WTC11 (cell line): ENCODE measurements at regions not wholly inside any gene's neighbourhood (a gene's known extent, or its start where the extent isn't known, plus 50 kb on each side); places are given as distances from the start of the nearest gene placed in this dataset.

Source experiments
- ATAC-seq: fragments of 200-7000 bp; cut with Tn5 transposase; 2 replicates; pipeline ENCODE4 v1.10.0; 2021; ENCODE audit warnings: mild to moderate bottlenecking, moderate library complexity
- CTCF ChIA-PET: fragments of 300-600 bp; sonication (Branson Sonifier 250); formaldehyde crosslinking; loops from one replicate; lab custom pipeline; 2021; ENCODE audit warnings: antibody characterized with exemption; lab: Charles Lee
- POLR2A ChIA-PET: fragments of 350-600 bp; sonication (Branson Sonifier 250); formaldehyde crosslinking; loops from one replicate; lab custom pipeline; 2021; ENCODE audit warnings: antibody characterized with exemption; lab: Charles Lee
- DNase-seq: peaks from one replicate; pipeline ENCODE4 v3.0.0; 2021; ENCODE audit warnings: low spot score
- H3K27ac Mint-ChIP-seq: 2 replicates; pipeline ENCODE4 v1.8.0; 2021; ENCODE audit warnings: mixed read lengths
- H3K27me3 Mint-ChIP-seq: 2 replicates; pipeline ENCODE4 v1.8.0; 2021; ENCODE audit warnings: low read depth, mild to moderate bottlenecking, moderate library complexity, mixed read lengths
- H3K36me3 Mint-ChIP-seq: 2 replicates; pipeline ENCODE4 v1.8.0; 2021; ENCODE audit warnings: mixed read lengths
- H3K4me1 Mint-ChIP-seq: 2 replicates; pipeline ENCODE4 v1.8.0; 2022; ENCODE audit warnings: mixed read lengths
- H3K4me3 Mint-ChIP-seq: 2 replicates; pipeline ENCODE4 v1.8.0; 2021; ENCODE audit warnings: mild to moderate bottlenecking, moderate library complexity, mixed read lengths
- H3K9me3 Mint-ChIP-seq: 2 replicates; pipeline ENCODE4 v1.8.0; 2021; ENCODE audit warnings: mixed read lengths
- CREM ChIP-seq: sonication (generic); formaldehyde crosslinking; IDR thresholded peaks from 2 replicates; pipeline ENCODE4 v1.8.1; 2022; ENCODE audit warnings: mild to moderate bottlenecking, missing genetic modification reagents, moderate library complexity
- ESRRA ChIP-seq: sonication (generic); formaldehyde crosslinking; IDR thresholded peaks from 2 replicates; pipeline ENCODE4 v1.8.1; 2022; ENCODE audit warnings: mild to moderate bottlenecking, missing genetic modification reagents, borderline replicate concordance
- ETV6 ChIP-seq: sonication (generic); formaldehyde crosslinking; IDR thresholded peaks from 2 replicates; pipeline ENCODE4 v1.8.1; 2022; ENCODE audit warnings: mild to moderate bottlenecking, missing genetic modification reagents
- GABPB1 ChIP-seq: sonication (generic); formaldehyde crosslinking; IDR thresholded peaks from 2 replicates; pipeline ENCODE4 v1.8.1; 2023; ENCODE audit warnings: mild to moderate bottlenecking, missing genetic modification reagents
- NFATC4 ChIP-seq: fragments of 250-450 bp; sonication (Bioruptor Pico); IDR thresholded peaks from 2 replicates; pipeline ENCODE4 v1.9.0; 2021; ENCODE audit warnings: mild to moderate bottlenecking
- NFE2L1 ChIP-seq: sonication (generic); formaldehyde crosslinking; IDR thresholded peaks from 2 replicates; pipeline ENCODE4 v1.8.1; 2023; ENCODE audit warnings: missing genetic modification reagents
- NR2C2 ChIP-seq: sonication (generic); formaldehyde crosslinking; IDR thresholded peaks from 2 replicates; pipeline ENCODE4 v1.8.0; 2022; ENCODE audit warnings: mild to moderate bottlenecking, missing genetic modification reagents
- NR3C1 ChIP-seq: sonication (generic); formaldehyde crosslinking; conservative IDR thresholded peaks from 2 replicates; pipeline ENCODE4 v1.8.1; 2023; ENCODE audit warnings: low read depth, mild to moderate bottlenecking, missing genetic modification reagents
- PRRX2 ChIP-seq: fragments of 250-450 bp; sonication (Bioruptor Pico); IDR thresholded peaks from 2 replicates; pipeline ENCODE4 v1.8.0; 2021; ENCODE audit warnings: mild to moderate bottlenecking
- RELA ChIP-seq: sonication (generic); formaldehyde crosslinking; IDR thresholded peaks from 2 replicates; pipeline ENCODE4 v1.8.1; 2022; ENCODE audit warnings: missing genetic modification reagents, mild to moderate bottlenecking, borderline replicate concordance
- SMAD4 ChIP-seq: sonication (generic); formaldehyde crosslinking; IDR thresholded peaks from 2 replicates; pipeline ENCODE4 v1.8.0; 2022; ENCODE audit warnings: mild to moderate bottlenecking, missing genetic modification reagents
- ZNF219 ChIP-seq: sonication (generic); formaldehyde crosslinking; IDR thresholded peaks from 2 replicates; pipeline ENCODE4 v1.8.0; 2023; ENCODE audit warnings: missing genetic modification reagents, mild to moderate bottlenecking, borderline replicate concordance
- ZNF263 ChIP-seq: sonication (generic); formaldehyde crosslinking; IDR thresholded peaks from 2 replicates; pipeline ENCODE4 v1.8.1; 2022; ENCODE audit warnings: low read depth, mild to moderate bottlenecking, moderate library complexity, missing genetic modification reagents
- TF ChIP-seq, protein P1 (sequence below): sonication (generic); formaldehyde crosslinking; IDR thresholded peaks from 2 replicates; pipeline ENCODE4 v1.8.0; 2023; ENCODE audit warnings: mild to moderate bottlenecking, missing genetic modification reagents
- TF ChIP-seq, protein P2 (sequence below): fragments of 250-450 bp; sonication (Bioruptor Pico); IDR thresholded peaks from 2 replicates; pipeline ENCODE4 v1.9.0; 2021; ENCODE audit warnings: mild to moderate bottlenecking
- TF ChIP-seq, protein P3 (sequence below): fragments of 250-450 bp; sonication (Bioruptor Pico); IDR thresholded peaks from 2 replicates; pipeline ENCODE4 v2.1.2; 2022; ENCODE audit warnings: mild to moderate bottlenecking, moderate library complexity
- TF ChIP-seq, protein P4 (sequence below): fragments of 250-450 bp; sonication (Bioruptor Pico); IDR thresholded peaks from 2 replicates; pipeline ENCODE4 v1.9.0; 2021; ENCODE audit warnings: moderate library complexity, mild to moderate bottlenecking, inconsistent platforms, borderline replicate concordance
- TF ChIP-seq, protein P5 (sequence below): sonication (generic); formaldehyde crosslinking; IDR thresholded peaks from 2 replicates; pipeline ENCODE4 v1.8.1; 2023; ENCODE audit warnings: mild to moderate bottlenecking, missing genetic modification reagents, moderate library complexity
- TF ChIP-seq, protein P6 (sequence below): sonication (generic); formaldehyde crosslinking; IDR thresholded peaks from 2 replicates; pipeline ENCODE4 v1.8.1; 2022; ENCODE audit warnings: low read depth, mild to moderate bottlenecking, moderate library complexity, missing genetic modification reagents, borderline replicate concordance

DNA sequence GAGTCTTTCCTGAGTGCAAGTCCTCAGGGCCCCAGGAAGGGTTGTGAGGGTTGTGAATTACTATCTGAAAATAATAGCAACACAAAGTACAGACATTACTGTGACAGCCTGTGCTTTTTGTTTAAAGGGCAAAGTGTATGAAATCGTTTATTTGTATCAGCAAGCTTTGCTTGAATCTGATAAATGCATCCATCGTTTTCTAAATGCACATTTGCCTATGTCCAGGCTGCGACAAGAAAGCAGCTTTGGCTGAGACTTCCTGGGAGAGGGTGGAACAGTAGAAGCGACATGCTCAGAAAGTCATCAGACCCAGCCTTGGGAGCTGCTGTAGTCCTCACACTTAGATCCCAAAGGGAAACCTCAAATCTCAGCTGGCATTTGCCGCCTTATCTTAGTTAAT, 524.2 kb upstream of the SALL3 start:
- H3K9me3 Mint-ChIP-seq, result peaks cover 32% of the 10 kb centered on the region
- POLR2A ChIA-PET, result no interaction called here
- TF ChIP-seq, protein P1, sequence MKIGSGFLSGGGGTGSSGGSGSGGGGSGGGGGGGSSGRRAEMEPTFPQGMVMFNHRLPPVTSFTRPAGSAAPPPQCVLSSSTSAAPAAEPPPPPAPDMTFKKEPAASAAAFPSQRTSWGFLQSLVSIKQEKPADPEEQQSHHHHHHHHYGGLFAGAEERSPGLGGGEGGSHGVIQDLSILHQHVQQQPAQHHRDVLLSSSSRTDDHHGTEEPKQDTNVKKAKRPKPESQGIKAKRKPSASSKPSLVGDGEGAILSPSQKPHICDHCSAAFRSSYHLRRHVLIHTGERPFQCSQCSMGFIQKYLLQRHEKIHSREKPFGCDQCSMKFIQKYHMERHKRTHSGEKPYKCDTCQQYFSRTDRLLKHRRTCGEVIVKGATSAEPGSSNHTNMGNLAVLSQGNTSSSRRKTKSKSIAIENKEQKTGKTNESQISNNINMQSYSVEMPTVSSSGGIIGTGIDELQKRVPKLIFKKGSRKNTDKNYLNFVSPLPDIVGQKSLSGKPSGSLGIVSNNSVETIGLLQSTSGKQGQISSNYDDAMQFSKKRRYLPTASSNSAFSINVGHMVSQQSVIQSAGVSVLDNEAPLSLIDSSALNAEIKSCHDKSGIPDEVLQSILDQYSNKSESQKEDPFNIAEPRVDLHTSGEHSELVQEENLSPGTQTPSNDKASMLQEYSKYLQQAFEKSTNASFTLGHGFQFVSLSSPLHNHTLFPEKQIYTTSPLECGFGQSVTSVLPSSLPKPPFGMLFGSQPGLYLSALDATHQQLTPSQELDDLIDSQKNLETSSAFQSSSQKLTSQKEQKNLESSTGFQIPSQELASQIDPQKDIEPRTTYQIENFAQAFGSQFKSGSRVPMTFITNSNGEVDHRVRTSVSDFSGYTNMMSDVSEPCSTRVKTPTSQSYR, result no peak
- TF ChIP-seq ETV6 (CRISPR knock-in tag), result no peak
- TF ChIP-seq NFE2L1 (CRISPR knock-in tag), result no peak
- TF ChIP-seq NR2C2 (CRISPR knock-in tag), result no peak
- TF ChIP-seq, protein P2, sequence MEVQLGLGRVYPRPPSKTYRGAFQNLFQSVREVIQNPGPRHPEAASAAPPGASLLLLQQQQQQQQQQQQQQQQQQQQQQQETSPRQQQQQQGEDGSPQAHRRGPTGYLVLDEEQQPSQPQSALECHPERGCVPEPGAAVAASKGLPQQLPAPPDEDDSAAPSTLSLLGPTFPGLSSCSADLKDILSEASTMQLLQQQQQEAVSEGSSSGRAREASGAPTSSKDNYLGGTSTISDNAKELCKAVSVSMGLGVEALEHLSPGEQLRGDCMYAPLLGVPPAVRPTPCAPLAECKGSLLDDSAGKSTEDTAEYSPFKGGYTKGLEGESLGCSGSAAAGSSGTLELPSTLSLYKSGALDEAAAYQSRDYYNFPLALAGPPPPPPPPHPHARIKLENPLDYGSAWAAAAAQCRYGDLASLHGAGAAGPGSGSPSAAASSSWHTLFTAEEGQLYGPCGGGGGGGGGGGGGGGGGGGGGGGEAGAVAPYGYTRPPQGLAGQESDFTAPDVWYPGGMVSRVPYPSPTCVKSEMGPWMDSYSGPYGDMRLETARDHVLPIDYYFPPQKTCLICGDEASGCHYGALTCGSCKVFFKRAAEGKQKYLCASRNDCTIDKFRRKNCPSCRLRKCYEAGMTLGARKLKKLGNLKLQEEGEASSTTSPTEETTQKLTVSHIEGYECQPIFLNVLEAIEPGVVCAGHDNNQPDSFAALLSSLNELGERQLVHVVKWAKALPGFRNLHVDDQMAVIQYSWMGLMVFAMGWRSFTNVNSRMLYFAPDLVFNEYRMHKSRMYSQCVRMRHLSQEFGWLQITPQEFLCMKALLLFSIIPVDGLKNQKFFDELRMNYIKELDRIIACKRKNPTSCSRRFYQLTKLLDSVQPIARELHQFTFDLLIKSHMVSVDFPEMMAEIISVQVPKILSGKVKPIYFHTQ (CRISPR knock-in tag), result no peak
- TF ChIP-seq ESRRA (CRISPR knock-in tag), result no peak
- no peak for TF ChIP-seq PRRX2
- TF ChIP-seq, protein P3, sequence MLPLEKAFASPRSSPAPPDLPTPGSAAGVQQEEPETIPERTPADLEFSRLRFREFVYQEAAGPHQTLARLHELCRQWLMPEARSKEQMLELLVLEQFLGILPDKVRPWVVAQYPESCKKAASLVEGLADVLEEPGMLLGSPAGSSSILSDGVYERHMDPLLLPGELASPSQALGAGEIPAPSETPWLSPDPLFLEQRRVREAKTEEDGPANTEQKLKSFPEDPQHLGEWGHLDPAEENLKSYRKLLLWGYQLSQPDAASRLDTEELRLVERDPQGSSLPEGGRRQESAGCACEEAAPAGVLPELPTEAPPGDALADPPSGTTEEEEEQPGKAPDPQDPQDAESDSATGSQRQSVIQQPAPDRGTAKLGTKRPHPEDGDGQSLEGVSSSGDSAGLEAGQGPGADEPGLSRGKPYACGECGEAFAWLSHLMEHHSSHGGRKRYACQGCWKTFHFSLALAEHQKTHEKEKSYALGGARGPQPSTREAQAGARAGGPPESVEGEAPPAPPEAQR (CRISPR knock-in tag), result no peak
- TF ChIP-seq CREM (CRISPR knock-in tag), result no peak
- no peak for TF ChIP-seq SMAD4 (CRISPR knock-in tag)
- no peak for TF ChIP-seq NFATC4 (CRISPR knock-in tag)
- TF ChIP-seq, protein P4, sequence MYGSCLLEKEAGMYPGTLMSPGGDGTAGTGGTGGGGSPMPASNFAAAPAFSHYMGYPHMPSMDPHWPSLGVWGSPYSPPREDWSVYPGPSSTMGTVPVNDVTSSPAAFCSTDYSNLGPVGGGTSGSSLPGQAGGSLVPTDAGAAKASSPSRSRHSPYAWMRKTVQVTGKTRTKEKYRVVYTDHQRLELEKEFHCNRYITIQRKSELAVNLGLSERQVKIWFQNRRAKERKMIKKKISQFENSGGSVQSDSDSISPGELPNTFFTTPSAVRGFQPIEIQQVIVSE, result no peak
- no peak for TF ChIP-seq RELA (CRISPR knock-in tag)
- TF ChIP-seq ZNF219 (CRISPR knock-in tag), result no peak
- no peak for TF ChIP-seq GABPB1 (CRISPR knock-in tag)
- TF ChIP-seq, protein P5, sequence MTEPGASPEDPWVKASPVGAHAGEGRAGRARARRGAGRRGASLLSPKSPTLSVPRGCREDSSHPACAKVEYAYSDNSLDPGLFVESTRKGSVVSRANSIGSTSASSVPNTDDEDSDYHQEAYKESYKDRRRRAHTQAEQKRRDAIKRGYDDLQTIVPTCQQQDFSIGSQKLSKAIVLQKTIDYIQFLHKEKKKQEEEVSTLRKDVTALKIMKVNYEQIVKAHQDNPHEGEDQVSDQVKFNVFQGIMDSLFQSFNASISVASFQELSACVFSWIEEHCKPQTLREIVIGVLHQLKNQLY (CRISPR knock-in tag), result no peak
- TF ChIP-seq NR3C1 (CRISPR knock-in tag), result no peak
- TF ChIP-seq, protein P6, sequence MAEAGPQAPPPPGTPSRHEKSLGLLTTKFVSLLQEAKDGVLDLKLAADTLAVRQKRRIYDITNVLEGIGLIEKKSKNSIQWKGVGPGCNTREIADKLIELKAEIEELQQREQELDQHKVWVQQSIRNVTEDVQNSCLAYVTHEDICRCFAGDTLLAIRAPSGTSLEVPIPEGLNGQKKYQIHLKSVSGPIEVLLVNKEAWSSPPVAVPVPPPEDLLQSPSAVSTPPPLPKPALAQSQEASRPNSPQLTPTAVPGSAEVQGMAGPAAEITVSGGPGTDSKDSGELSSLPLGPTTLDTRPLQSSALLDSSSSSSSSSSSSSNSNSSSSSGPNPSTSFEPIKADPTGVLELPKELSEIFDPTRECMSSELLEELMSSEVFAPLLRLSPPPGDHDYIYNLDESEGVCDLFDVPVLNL (CRISPR knock-in tag), result no peak
- no peak for TF ChIP-seq ZNF263 (CRISPR knock-in tag)
- TF ChIP-seq, all 79 proteins: peak for 0
- Mint-ChIP-seq H3K27me3 (peaks cover 8% of the 10 kb centered on the region), H3K4me3 (no peak overlapping the region), H3K4me1 (peaks cover 7% of the 10 kb centered on the region), H3K27ac (no peak overlapping the region), H3K36me3 (peaks cover 32% of the 10 kb centered on the region)
- CTCF ChIA-PET, result no interaction called here
- DNase-seq, result no peak
- ATAC-seq, result no peak
